B cell (primary cell): ENCODE measurements at regions not wholly inside any gene's neighbourhood (a gene's known extent, or its start where the extent isn't known, plus 50 kb on each side); places are given as distances from the start of the nearest gene placed in this dataset.

Experiments
- CTCF ChIP-seq: fragments of 200-600 bp; IDR thresholded peaks from one replicate; pipeline ENCODE4 v1.8.0; 2022; ENCODE audit warnings: antibody characterized with exemption, mild to moderate bottlenecking
- EZH2 ChIP-seq: IDR thresholded peaks from 2 replicates; pipeline ENCODE4 v1.6.1; 2012; ENCODE audit warnings: borderline replicate concordance, low read depth, mild to moderate bottlenecking, moderate library complexity, low read length; ENCODE audit not compliant: insufficient read depth, poor library complexity, severe bottlenecking

GRCh38 chr3:189118896-189119295 lies 52.9 kb upstream of the TPRG1 start:
- TF ChIP-seq CTCF: no peak
- no peak for TF ChIP-seq EZH2
